HG03460 (cell line): ENCODE measurements at regions not wholly inside any gene's neighbourhood (a gene's known extent, or its start where the extent isn't known, plus 50 kb on each side); places are given as distances from the start of the nearest gene placed in this dataset.

Experiments
- ATAC-seq: cut with Tn5 transposase; IDR thresholded peaks from one replicate; pipeline ENCODE4 v1.9.1; 2021; ENCODE audit not compliant: unreplicated experiment

- no peak for ATAC-seq
Observed at GRCh38 chr20:57794600-57795341, 85.0 kb upstream of the PMEPA1 start.

- ATAC-seq = no peak
Observed at GRCh38 chr20:57794036-57794435, 84.2 kb upstream of the PMEPA1 start.

- ATAC-seq = no peak
Observed at GRCh38 chr20:57793421-57793820, 83.6 kb upstream of the PMEPA1 start.

GRCh38 chr20:57792386-57793080 is 82.7 kb upstream of the PMEPA1 start:
- no peak for ATAC-seq

- ATAC-seq = no peak
Observed at GRCh38 chr20:57791966-57792365, 82.2 kb upstream of the PMEPA1 start.

- ATAC-seq = no peak
Observed at GRCh38 chr20:57791178-57791962, 81.6 kb upstream of the PMEPA1 start.

- no peak for ATAC-seq
Observed at GRCh38 chr20:57790176-57790575, 80.4 kb upstream of the PMEPA1 start.

- ATAC-seq = no peak
Observed at GRCh38 chr20:57788936-57789613, 79.3 kb upstream of the PMEPA1 start.

- ATAC-seq = no peak
Observed at GRCh38 chr20:57787990-57788781, 78.4 kb upstream of the PMEPA1 start.

GRCh38 chr20:57787151-57787989 is 77.6 kb upstream of the PMEPA1 start:
- no peak for ATAC-seq

GRCh38 chr20:57786304-57786932 is 76.6 kb upstream of the PMEPA1 start:
- no peak for ATAC-seq

- ATAC-seq = no peak
Observed at GRCh38 chr20:57785720-57786119, 75.9 kb upstream of the PMEPA1 start.

- no peak for ATAC-seq
Observed at GRCh38 chr20:57785061-57785460, 75.2 kb upstream of the PMEPA1 start.

GRCh38 chr20:57783956-57784837 is 74.4 kb upstream of the PMEPA1 start:
- no peak for ATAC-seq

- ATAC-seq = no peak
Observed at GRCh38 chr20:57783196-57783595, 73.4 kb upstream of the PMEPA1 start.

- ATAC-seq = no peak
Observed at GRCh38 chr20:57782631-57783041, 72.8 kb upstream of the PMEPA1 start.

- no peak for ATAC-seq
Observed at GRCh38 chr20:57781901-57782300, 72.1 kb upstream of the PMEPA1 start.

- ATAC-seq = no peak
Observed at GRCh38 chr20:57780906-57781305, 71.1 kb upstream of the PMEPA1 start.
